GM23338 (cell line): ENCODE measurements at regions not wholly inside any gene's neighbourhood (a gene's known extent, or its start where the extent isn't known, plus 50 kb on each side); places are given as distances from the start of the nearest gene placed in this dataset.
A peak's percentile ranks its signal among the peaks of the same experiment; 100 is the strongest.

Experiments
- ATAC-seq: fragments of 200-7000 bp; cut with Tn5 transposase; 3 replicates; pipeline ENCODE4 v1.9.1; 2020
- DNase-seq: peaks from one replicate; pipeline ENCODE4 v3.0.0-alpha.2; 2015; ENCODE audit warnings: low spot score
- H2AFZ ChIP-seq: fragments of 200-600 bp; sonication (generic); 2 replicates; pipeline ENCODE4 v1.8.0; 2016; ENCODE audit warnings: antibody characterized with exemption, mild to moderate bottlenecking, moderate library complexity
- H3F3A ChIP-seq: fragments of 200-600 bp; sonication (generic); replicated peaks from 2 replicates; pipeline ENCODE4 v1.8.0; 2017; ENCODE audit warnings: antibody characterized with exemption, mixed run types, low read depth
- H3K27ac ChIP-seq: fragments of 200-600 bp; sonication (generic); 2 replicates; pipeline ENCODE4 v1.6.1; 2016; ENCODE audit warnings: low read depth
- H3K27me3 ChIP-seq: fragments of 200-600 bp; sonication (generic); 2 replicates; pipeline ENCODE4 v1.8.0; 2016; ENCODE audit warnings: mild to moderate bottlenecking, mixed run types, moderate library complexity; ENCODE audit not compliant: insufficient read depth
- H3K36me3 ChIP-seq: fragments of 200-600 bp; sonication (generic); 2 replicates; pipeline ENCODE4 v1.8.0; 2016; ENCODE audit warnings: mild to moderate bottlenecking; ENCODE audit not compliant: insufficient read depth
- H3K4me1 ChIP-seq: fragments of 200-600 bp; sonication (generic); 2 replicates; pipeline ENCODE4 v1.8.0; 2016; ENCODE audit warnings: mild to moderate bottlenecking, moderate library complexity; ENCODE audit not compliant: insufficient read depth
- H3K4me2 ChIP-seq: fragments of 200-600 bp; sonication (generic); 2 replicates; pipeline ENCODE4 v1.7.1; 2017; ENCODE audit warnings: mixed run types
- H3K4me3 ChIP-seq: fragments of 200-600 bp; sonication (generic); 2 replicates; pipeline ENCODE4 v1.6.1; 2016; ENCODE audit warnings: mixed run types
- H3K79me2 ChIP-seq: fragments of 200-600 bp; sonication (generic); replicated peaks from 2 replicates; pipeline ENCODE4 v1.8.0; 2017; ENCODE audit warnings: mild to moderate bottlenecking; ENCODE audit not compliant: insufficient read depth
- H3K9me2 ChIP-seq: fragments of 200-600 bp; sonication (generic); 2 replicates; pipeline ENCODE4 v1.8.0; 2017; ENCODE audit not compliant: insufficient read depth
- H4K20me1 ChIP-seq: fragments of 200-600 bp; sonication (generic); replicated peaks from 2 replicates; pipeline ENCODE4 v1.8.0; 2017; ENCODE audit warnings: mild to moderate bottlenecking; ENCODE audit not compliant: insufficient read depth
- H3K27ac Mint-ChIP-seq: 2 replicates; pipeline ENCODE4 v1.8.0; 2020; ENCODE audit warnings: inconsistent platforms, mild to moderate bottlenecking, moderate library complexity, mixed read lengths
- H3K27me3 Mint-ChIP-seq: 3 replicates; pipeline ENCODE4 v1.8.0; 2022; ENCODE audit warnings: low read depth, mild to moderate bottlenecking, moderate library complexity, mixed read lengths, inconsistent platforms; ENCODE audit not compliant: insufficient read depth, poor library complexity
- H3K36me3 Mint-ChIP-seq: 3 replicates; pipeline ENCODE4 v1.8.0; 2021; ENCODE audit warnings: low read depth, mild to moderate bottlenecking, inconsistent platforms, moderate library complexity, mixed read lengths
- H3K4me1 Mint-ChIP-seq: 3 replicates; pipeline ENCODE4 v1.8.0; 2020; ENCODE audit warnings: mild to moderate bottlenecking, inconsistent platforms, mixed read lengths
- H3K4me3 Mint-ChIP-seq: 3 replicates; pipeline ENCODE4 v1.8.0; 2021; ENCODE audit warnings: moderate library complexity, mild to moderate bottlenecking, inconsistent platforms, mixed read lengths
- H3K9me3 Mint-ChIP-seq: 3 replicates; pipeline ENCODE4 v1.8.0; 2020; ENCODE audit warnings: moderate library complexity, mild to moderate bottlenecking, inconsistent platforms, mixed read lengths
- CREB1 ChIP-seq: fragments of 250-450 bp; sonication (Bioruptor Pico); IDR thresholded peaks from 2 replicates; pipeline ENCODE4 v1.5.0; 2020; ENCODE audit warnings: low read depth, mild to moderate bottlenecking, moderate library complexity
- EZH2 ChIP-seq: fragments of 200-600 bp; sonication (generic); IDR thresholded peaks from one replicate; pipeline ENCODE4 v1.8.0; 2017; ENCODE audit warnings: antibody characterized with exemption, mild to moderate bottlenecking, low read depth; ENCODE audit not compliant: unreplicated experiment
- NANOG ChIP-seq: IDR thresholded peaks from 2 replicates; pipeline ENCODE4 v1.6.1; 2016; ENCODE audit warnings: antibody characterized with exemption, borderline replicate concordance
- STAT1 ChIP-seq: IDR thresholded peaks from one replicate; pipeline ENCODE4 v1.6.1; 2016; ENCODE audit warnings: antibody characterized with exemption; ENCODE audit not compliant: unreplicated experiment
- ZNF331 ChIP-seq: fragments of 250-450 bp; sonication (Bioruptor Pico); IDR thresholded peaks from 2 replicates; pipeline ENCODE4 v1.5.0; 2020; ENCODE audit warnings: low read depth, mild to moderate bottlenecking, moderate library complexity
- TF ChIP-seq, protein P1 (sequence below), 2 experiments: fragments of 200-600 bp in 1 of 2; sonication (generic) in 1 of 2; conservative IDR thresholded peaks; 2 replicates each; pipeline versions ENCODE4 v1.5.1 to v1.6.1; 2016 to 2017; ENCODE audit warnings: antibody characterized with exemption in 2 of 2, low read depth in 2 of 2, mild to moderate bottlenecking in 2 of 2, moderate library complexity in 1 of 2

- Histone ChIP-seq H3K4me3 (peak overlapping the region; percentile 37; the same call in 1 of the 2 replicates), H3K4me2 (peak overlapping the region; percentile 74; the same call in 1 of the 2 replicates), H3K79me2 (no peaks in the 10 kb centered on the region), H2AFZ (peak overlapping the region; percentile 80), H3K4me1 (peaks cover 11% of the 10 kb centered on the region; the same call in 1 of the 2 replicates), H3K36me3 (no peaks in the 10 kb centered on the region), H3K27me3 (peaks cover 7% of the 10 kb centered on the region; the same call in 1 of the 2 replicates), H3F3A (0 out of 2 replicates have a peak, but pooled peaks cover 4% of the 10 kb centered on the region), H3K9me2 (no peaks in the 10 kb centered on the region), H3K27ac (no peak overlapping the region), H4K20me1 (no peaks in the 10 kb centered on the region)
- H3K27me3 Mint-ChIP-seq, result peaks cover 16% of the 10 kb centered on the region
- H3K4me3 Mint-ChIP-seq, result peak overlapping the region; percentile 67
- H3K9me3 Mint-ChIP-seq, result no peaks in the 10 kb centered on the region
- no peaks in the 10 kb centered on the region for H3K36me3 Mint-ChIP-seq
- TF ChIP-seq, protein P1, sequence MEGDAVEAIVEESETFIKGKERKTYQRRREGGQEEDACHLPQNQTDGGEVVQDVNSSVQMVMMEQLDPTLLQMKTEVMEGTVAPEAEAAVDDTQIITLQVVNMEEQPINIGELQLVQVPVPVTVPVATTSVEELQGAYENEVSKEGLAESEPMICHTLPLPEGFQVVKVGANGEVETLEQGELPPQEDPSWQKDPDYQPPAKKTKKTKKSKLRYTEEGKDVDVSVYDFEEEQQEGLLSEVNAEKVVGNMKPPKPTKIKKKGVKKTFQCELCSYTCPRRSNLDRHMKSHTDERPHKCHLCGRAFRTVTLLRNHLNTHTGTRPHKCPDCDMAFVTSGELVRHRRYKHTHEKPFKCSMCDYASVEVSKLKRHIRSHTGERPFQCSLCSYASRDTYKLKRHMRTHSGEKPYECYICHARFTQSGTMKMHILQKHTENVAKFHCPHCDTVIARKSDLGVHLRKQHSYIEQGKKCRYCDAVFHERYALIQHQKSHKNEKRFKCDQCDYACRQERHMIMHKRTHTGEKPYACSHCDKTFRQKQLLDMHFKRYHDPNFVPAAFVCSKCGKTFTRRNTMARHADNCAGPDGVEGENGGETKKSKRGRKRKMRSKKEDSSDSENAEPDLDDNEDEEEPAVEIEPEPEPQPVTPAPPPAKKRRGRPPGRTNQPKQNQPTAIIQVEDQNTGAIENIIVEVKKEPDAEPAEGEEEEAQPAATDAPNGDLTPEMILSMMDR (conservative IDR thresholded peaks at IDR 0.05; ENCODE audit: low read depth in 2 of 2), result peak; percentile 81 to 89
- no peak for TF ChIP-seq STAT1
- H3K4me1 Mint-ChIP-seq, result peaks cover 30% of the 10 kb centered on the region
- peak; percentile 79 for ATAC-seq
- peak; percentile 90 for DNase-seq
- H3K27ac Mint-ChIP-seq, result no peak overlapping the region
Measured at GRCh38 chr10:128211953-128212727, 85.9 kb upstream of the MKI67 start.

DNA sequence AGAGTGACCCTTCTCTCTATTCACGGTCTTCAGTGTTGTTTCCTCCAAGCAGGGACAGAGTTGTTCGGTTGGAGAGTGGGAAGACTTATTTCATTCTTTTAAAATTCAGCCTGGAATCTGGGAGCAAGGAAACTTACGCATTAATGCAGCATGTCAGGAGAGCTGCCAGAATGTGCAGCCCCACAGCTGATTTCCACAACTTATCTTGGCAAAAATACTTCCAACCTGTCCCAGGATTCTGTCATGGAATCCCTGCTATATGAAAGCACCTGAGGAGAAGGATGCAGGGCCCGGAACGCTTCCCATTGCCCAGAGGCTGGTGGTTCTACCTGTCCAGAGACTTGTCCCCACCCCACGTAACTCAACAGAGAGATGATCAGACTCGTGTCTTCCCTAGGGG is 86.9 kb upstream of the MKI67 start:
- Histone ChIP-seq H3K79me2 (no peaks in the 10 kb centered on the region), H3K36me3 (no peaks in the 10 kb centered on the region), H3K9me2 (no peaks in the 10 kb centered on the region), H4K20me1 (no peaks in the 10 kb centered on the region), H3K27me3 (peaks cover 7% of the 10 kb centered on the region; the same call in 1 of the 2 replicates), H3K4me3 (no peak overlapping the region), H3K4me2 (no peak overlapping the region), H2AFZ (no peak overlapping the region), H3K4me1 (peaks cover 11% of the 10 kb centered on the region; the same call in 1 of the 2 replicates), H3F3A (0 out of 2 replicates have a peak, but pooled peaks cover 4% of the 10 kb centered on the region), H3K27ac (no peak overlapping the region)
- DNase-seq, result no peak
- H3K4me3 Mint-ChIP-seq, result no peak overlapping the region
- H3K36me3 Mint-ChIP-seq, result no peaks in the 10 kb centered on the region
- TF ChIP-seq ZNF331 (no peak), NANOG (no peak), CREB1 (CRISPR knock-in tag) (no peak)
- ATAC-seq, result no peak
- H3K4me1 Mint-ChIP-seq, result peaks cover 30% of the 10 kb centered on the region
- no peaks in the 10 kb centered on the region for H3K9me3 Mint-ChIP-seq
- H3K27ac Mint-ChIP-seq, result no peak overlapping the region
- H3K27me3 Mint-ChIP-seq, result peaks cover 16% of the 10 kb centered on the region

DNA sequence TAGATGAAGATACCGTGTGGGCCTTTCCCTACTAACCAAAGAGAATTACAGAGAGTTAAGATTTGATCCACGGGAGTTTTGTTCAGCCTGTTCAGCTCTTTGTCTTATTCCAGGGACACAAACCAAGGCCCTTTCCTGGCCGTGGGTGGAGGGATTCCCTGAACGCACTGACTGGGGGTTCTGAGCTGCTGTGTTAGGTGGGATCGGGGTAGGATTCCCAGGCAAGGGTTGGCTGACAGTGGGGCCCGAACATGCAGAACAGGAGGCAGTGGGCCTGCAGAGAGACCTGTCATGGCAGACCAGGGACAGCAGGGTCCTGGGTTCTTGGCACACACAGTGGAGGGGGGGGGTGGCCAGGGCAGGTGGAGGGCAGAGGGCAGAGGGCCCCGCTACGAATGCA is 89.5 kb upstream of the MKI67 start:
- Histone ChIP-seq H3K4me3 (no peak overlapping the region), H3K27me3 (peaks cover 7% of the 10 kb centered on the region; the same call in 1 of the 2 replicates), H4K20me1 (no peaks in the 10 kb centered on the region), H3K27ac (no peak overlapping the region), H3K4me1 (peaks cover 11% of the 10 kb centered on the region; the same call in 1 of the 2 replicates), H3K79me2 (no peaks in the 10 kb centered on the region), H3K9me2 (no peaks in the 10 kb centered on the region), H2AFZ (no peak overlapping the region), H3K4me2 (no peak overlapping the region), H3K36me3 (no peaks in the 10 kb centered on the region), H3F3A (0 out of 2 replicates have a peak, but pooled peaks cover 4% of the 10 kb centered on the region)
- TF ChIP-seq STAT1, result no peak
- no peak for TF ChIP-seq NANOG
- no peak for TF ChIP-seq EZH2
- peaks cover 30% of the 10 kb centered on the region for H3K4me1 Mint-ChIP-seq
- DNase-seq (no peak), ATAC-seq (no peak)
- no peak overlapping the region for H3K4me3 Mint-ChIP-seq
- no peak overlapping the region for H3K27ac Mint-ChIP-seq
- H3K27me3 Mint-ChIP-seq, result peaks cover 11% of the 10 kb centered on the region
- H3K9me3 Mint-ChIP-seq, result no peaks in the 10 kb centered on the region
- H3K36me3 Mint-ChIP-seq, result no peaks in the 10 kb centered on the region
